GM12873 (cell line): ENCODE measurements at regions not wholly inside any gene's neighbourhood (a gene's known extent, or its start where the extent isn't known, plus 50 kb on each side); places are given as distances from the start of the nearest gene placed in this dataset.

ENCODE experiments used
- TF ChIP-seq, protein P1 (sequence below): IDR thresholded peaks from 2 replicates; pipeline ENCODE4 v1.5.1; 2012; ENCODE audit warnings: low read depth, mild to moderate bottlenecking, moderate library complexity, low read length, control low read depth; ENCODE audit not compliant: insufficient read depth; ENCODE audit errors: missing control alignments

DNA sequence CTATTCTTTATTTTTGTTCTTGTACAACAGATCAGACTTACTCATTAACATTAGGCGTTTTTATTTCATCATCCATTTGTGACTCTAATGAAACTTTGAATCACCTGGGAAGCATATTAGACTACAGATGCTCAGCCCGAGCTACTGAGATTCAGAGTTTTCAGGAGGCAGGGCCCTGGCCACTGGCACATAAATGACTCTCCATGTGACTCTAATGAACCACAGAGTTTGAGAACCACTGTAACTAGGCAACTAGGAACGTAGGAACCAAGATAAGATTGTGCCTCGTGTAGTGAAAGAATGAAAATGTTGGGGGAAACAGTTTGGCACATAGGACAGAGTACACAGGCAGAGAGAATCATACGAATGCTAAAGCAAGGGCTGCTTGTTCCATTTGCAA, 405.9 kb upstream of the BTBD3 start:
- TF ChIP-seq, protein P1, sequence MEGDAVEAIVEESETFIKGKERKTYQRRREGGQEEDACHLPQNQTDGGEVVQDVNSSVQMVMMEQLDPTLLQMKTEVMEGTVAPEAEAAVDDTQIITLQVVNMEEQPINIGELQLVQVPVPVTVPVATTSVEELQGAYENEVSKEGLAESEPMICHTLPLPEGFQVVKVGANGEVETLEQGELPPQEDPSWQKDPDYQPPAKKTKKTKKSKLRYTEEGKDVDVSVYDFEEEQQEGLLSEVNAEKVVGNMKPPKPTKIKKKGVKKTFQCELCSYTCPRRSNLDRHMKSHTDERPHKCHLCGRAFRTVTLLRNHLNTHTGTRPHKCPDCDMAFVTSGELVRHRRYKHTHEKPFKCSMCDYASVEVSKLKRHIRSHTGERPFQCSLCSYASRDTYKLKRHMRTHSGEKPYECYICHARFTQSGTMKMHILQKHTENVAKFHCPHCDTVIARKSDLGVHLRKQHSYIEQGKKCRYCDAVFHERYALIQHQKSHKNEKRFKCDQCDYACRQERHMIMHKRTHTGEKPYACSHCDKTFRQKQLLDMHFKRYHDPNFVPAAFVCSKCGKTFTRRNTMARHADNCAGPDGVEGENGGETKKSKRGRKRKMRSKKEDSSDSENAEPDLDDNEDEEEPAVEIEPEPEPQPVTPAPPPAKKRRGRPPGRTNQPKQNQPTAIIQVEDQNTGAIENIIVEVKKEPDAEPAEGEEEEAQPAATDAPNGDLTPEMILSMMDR, result no peak

GRCh38 chr20:11516448-11516847, 401.2 kb upstream of the BTBD3 start:
- TF ChIP-seq, protein P1, result no peak

DNA sequence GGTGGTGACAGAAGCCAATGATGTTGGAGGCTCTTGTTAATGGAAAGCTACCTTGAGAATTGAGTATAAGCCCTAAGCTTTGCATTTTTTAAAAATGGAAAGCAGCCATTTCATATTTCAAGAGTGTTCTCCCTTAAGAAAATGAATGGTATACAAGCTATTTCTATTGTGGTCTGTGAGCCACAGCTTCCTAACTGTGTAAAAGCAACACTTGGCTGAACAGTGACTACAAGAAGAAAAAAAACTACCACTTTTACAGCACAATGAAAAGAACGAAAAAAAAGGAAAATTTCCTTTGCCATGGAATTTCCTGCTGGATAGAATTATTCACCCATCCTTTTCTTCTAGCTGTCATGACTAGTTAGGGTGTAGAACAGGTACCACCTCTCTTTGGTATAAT, 397.1 kb upstream of the BTBD3 start:
- TF ChIP-seq, protein P1, result no peak

- TF ChIP-seq, protein P1, result no peak
Measured at GRCh38 chr20:11521476-11522365, 396.0 kb upstream of the BTBD3 start.

DNA sequence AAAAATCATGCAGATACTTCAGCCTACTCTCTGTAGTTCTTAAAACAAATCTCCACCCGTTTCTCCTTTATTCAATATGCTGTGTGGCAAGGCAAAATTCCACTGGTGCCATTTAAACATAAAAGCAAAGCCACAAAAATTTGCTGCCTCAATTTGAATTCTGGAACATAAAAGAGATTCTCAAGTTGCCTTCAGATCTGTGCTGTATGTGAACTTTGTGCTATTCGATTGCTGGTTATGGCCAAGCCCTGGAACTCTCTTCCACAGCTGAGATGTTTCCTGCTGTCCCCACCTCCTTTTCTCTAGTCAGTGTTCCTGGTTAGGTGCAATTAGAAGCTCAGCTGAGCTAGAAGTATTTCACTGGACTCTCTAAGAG, 395.3 kb upstream of the BTBD3 start:
- TF ChIP-seq, protein P1, result no peak

- TF ChIP-seq, protein P1, result no peak
Measured at GRCh38 chr20:11529047-11529446, 388.6 kb upstream of the BTBD3 start.

GRCh38 chr20:11537032-11537431, 380.7 kb upstream of the BTBD3 start:
- TF ChIP-seq, protein P1, result no peak
